GM12878 (cell line): ENCODE measurements at regions not wholly inside any gene's neighbourhood (a gene's known extent, or its start where the extent isn't known, plus 50 kb on each side); places are given as distances from the start of the nearest gene placed in this dataset.

Source experiments
- BCL11A ChIP-seq: IDR thresholded peaks from 2 replicates; pipeline ENCODE4 v1.6.1; 2011; ENCODE audit warnings: low read depth, low read length
- CEBPB ChIP-seq, 2 experiments: fragments of 150-350 bp in 1 of 2; IDR thresholded peaks; 2 replicates each; pipeline ENCODE4 v1.6.1; 2012 to 2014; ENCODE audit warnings: low read depth in 2 of 2, low read length in 2 of 2, borderline replicate concordance in 1 of 2, inconsistent platforms in 1 of 2
- EZH2 ChIP-seq: IDR thresholded peaks from 2 replicates; pipeline ENCODE4 v1.6.1; 2012; ENCODE audit warnings: low read depth, mild to moderate bottlenecking, control low read depth, inconsistent platforms, low read length, borderline replicate concordance; ENCODE audit not compliant: control insufficient read depth
- FOS ChIP-seq: IDR thresholded peaks from 3 replicates; pipeline ENCODE4 v1.6.1; 2011; ENCODE audit warnings: borderline replicate concordance; ENCODE audit not compliant: insufficient read length; ENCODE audit errors: extremely low read depth
- MXI1 ChIP-seq: fragments of 150-350 bp; IDR thresholded peaks from 2 replicates; pipeline ENCODE4 v1.6.1; 2011; ENCODE audit warnings: low read depth, mild to moderate bottlenecking, inconsistent platforms, low read length, improper control_type of control experiment
- PBX3 ChIP-seq: IDR thresholded peaks from 2 replicates; pipeline ENCODE4 v1.6.1; 2011; ENCODE audit warnings: mild to moderate bottlenecking, low read depth, low read length, moderate library complexity; ENCODE audit not compliant: insufficient replicate concordance
- TF ChIP-seq, protein P1 (sequence below), 3 experiments: IDR thresholded peaks in 2 of 3; conservative IDR thresholded peaks in 1 of 3; 2 replicates each; pipeline ENCODE4 v1.5.1; 2011; ENCODE audit warnings: low read depth in 3 of 3, low read length in 3 of 3, mild to moderate bottlenecking in 3 of 3, control low read depth in 2 of 3, moderate library complexity in 2 of 3, inconsistent platforms in 1 of 3, mixed read lengths in 1 of 3; ENCODE audit not compliant: control insufficient read depth in 2 of 3, insufficient read depth in 1 of 3; ENCODE audit errors: extremely low read depth in 1 of 3

GRCh38 chr5:12730354-12730753, 826.1 kb upstream of the CTNND2 start:
- TF ChIP-seq MXI1: no peak
- TF ChIP-seq FOS: no peak
- TF ChIP-seq, protein P1, sequence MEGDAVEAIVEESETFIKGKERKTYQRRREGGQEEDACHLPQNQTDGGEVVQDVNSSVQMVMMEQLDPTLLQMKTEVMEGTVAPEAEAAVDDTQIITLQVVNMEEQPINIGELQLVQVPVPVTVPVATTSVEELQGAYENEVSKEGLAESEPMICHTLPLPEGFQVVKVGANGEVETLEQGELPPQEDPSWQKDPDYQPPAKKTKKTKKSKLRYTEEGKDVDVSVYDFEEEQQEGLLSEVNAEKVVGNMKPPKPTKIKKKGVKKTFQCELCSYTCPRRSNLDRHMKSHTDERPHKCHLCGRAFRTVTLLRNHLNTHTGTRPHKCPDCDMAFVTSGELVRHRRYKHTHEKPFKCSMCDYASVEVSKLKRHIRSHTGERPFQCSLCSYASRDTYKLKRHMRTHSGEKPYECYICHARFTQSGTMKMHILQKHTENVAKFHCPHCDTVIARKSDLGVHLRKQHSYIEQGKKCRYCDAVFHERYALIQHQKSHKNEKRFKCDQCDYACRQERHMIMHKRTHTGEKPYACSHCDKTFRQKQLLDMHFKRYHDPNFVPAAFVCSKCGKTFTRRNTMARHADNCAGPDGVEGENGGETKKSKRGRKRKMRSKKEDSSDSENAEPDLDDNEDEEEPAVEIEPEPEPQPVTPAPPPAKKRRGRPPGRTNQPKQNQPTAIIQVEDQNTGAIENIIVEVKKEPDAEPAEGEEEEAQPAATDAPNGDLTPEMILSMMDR (IDR thresholded peaks at IDR 0.05 in 2 of 3, conservative IDR thresholded peaks at IDR 0.05 in 1 of 3; ENCODE audit: control insufficient read depth in 2 of 3, extremely low read depth in 1 of 3, insufficient read depth in 1 of 3, low read depth in 3 of 3, low read length in 3 of 3): no peak
- no peak for TF ChIP-seq EZH2
- TF ChIP-seq BCL11A: no peak
- TF ChIP-seq CEBPB (IDR thresholded peaks at IDR 0.05; ENCODE audit: borderline replicate concordance in 1 of 2, low read depth in 2 of 2, low read length in 2 of 2): no peak
- TF ChIP-seq PBX3: no peak
